A673 (cell line): ENCODE measurements at regions not wholly inside any gene's neighbourhood (a gene's known extent, or its start where the extent isn't known, plus 50 kb on each side); places are given as distances from the start of the nearest gene placed in this dataset.

Experiments
- BruUV-seq: library from RNA; stranded (reverse); fragments of 400-500 nt; replicated peaks from 2 replicates; lab custom pipeline; 2021; lab: Mats Ljungman, UMichigan
- CTCF ChIA-PET: fragments of 300-600 bp; sonication (Branson Sonifier 250); formaldehyde crosslinking; loops from one replicate; lab custom pipeline; 2022; ENCODE audit warnings: antibody characterized with exemption; lab: Charles Lee
- POLR2A ChIA-PET: fragments of 300-600 bp; sonication (Branson Sonifier 250); formaldehyde crosslinking; loops from one replicate; lab custom pipeline; 2022; ENCODE audit warnings: antibody characterized with exemption; ENCODE audit not compliant: low non-redundant PET; lab: Charles Lee
- DNase-seq: peaks from one replicate; pipeline ENCODE4 v3.0.0-alpha.2; 2015; ENCODE audit warnings: low spot score
- H3K27ac ChIP-seq: fragments of 200-600 bp; sonication (generic); 2 replicates; pipeline ENCODE4 v1.5.1; 2016; ENCODE audit warnings: mixed run types, low read depth, mild to moderate bottlenecking, mixed read lengths, antibody characterized with exemption, low read length; ENCODE audit not compliant: poor library complexity, severe bottlenecking
- H3K27me3 ChIP-seq: fragments of 200-600 bp; sonication (generic); replicated peaks from 2 replicates; pipeline ENCODE4 v1.6.1; 2017; ENCODE audit warnings: mixed run types, low read depth, mild to moderate bottlenecking, mixed read lengths, antibody characterized with exemption, low read length; ENCODE audit not compliant: insufficient read depth, poor library complexity
- H3K36me3 ChIP-seq: fragments of 200-600 bp; sonication (generic); 2 replicates; pipeline ENCODE4 v1.6.1; 2016; ENCODE audit warnings: mixed run types, mild to moderate bottlenecking, mixed read lengths, antibody characterized with exemption, low read length; ENCODE audit not compliant: insufficient read depth, poor library complexity, severe bottlenecking
- H3K4me1 ChIP-seq: fragments of 200-600 bp; sonication (generic); 2 replicates; pipeline ENCODE4 v1.6.1; 2017; ENCODE audit warnings: mixed run types, mild to moderate bottlenecking, mixed read lengths, antibody characterized with exemption, low read length; ENCODE audit not compliant: insufficient read depth, poor library complexity, severe bottlenecking
- H3K4me3 ChIP-seq: fragments of 200-600 bp; sonication (generic); 2 replicates; pipeline ENCODE4 v1.5.1; 2016; ENCODE audit warnings: low read depth, mixed run types, mild to moderate bottlenecking, mixed read lengths, low read length; ENCODE audit not compliant: poor library complexity, severe bottlenecking
- H3K9me3 ChIP-seq: fragments of 200-600 bp; sonication (generic); 2 replicates; pipeline ENCODE4 v1.6.1; 2016; ENCODE audit warnings: mixed run types, low read depth, mild to moderate bottlenecking, mixed read lengths, antibody characterized with exemption, low read length; ENCODE audit not compliant: poor library complexity, severe bottlenecking
- EZH2 ChIP-seq: fragments of 200-600 bp; sonication (generic); IDR thresholded peaks from 2 replicates; pipeline ENCODE4 v1.6.1; 2017; ENCODE audit warnings: borderline replicate concordance, low read depth, mild to moderate bottlenecking, mixed read lengths, antibody characterized with exemption, low read length; ENCODE audit not compliant: poor library complexity, severe bottlenecking
- intact Hi-C: fragments of 100-400 bp; cut with micrococcal nuclease; formaldehyde crosslinking; loops from one replicate; pipeline ENCODE4 v1.10.0; 2022; ENCODE audit not compliant: unreplicated experiment
- TF ChIP-seq, protein P1 (sequence below): fragments of 300-800, 200-600 bp; sonication (generic); conservative IDR thresholded peaks from 2 replicates; pipeline ENCODE4 v1.5.1; 2017; ENCODE audit warnings: low read depth, mild to moderate bottlenecking, antibody characterized with exemption, low read length, moderate library complexity, mixed read lengths

GRCh38 chr6:22667855-22668254 lies 98.5 kb downstream of the HDGFL1 start:
- POLR2A ChIA-PET, result no interaction called here
- BruUV-seq, result no TSS peak
- no peak overlapping the region for H3K27ac ChIP-seq
- DNase-seq, result no peak
- CTCF ChIA-PET, result no interaction called here
- H3K4me3 ChIP-seq, result no peak overlapping the region
- no peaks in the 10 kb centered on the region for H3K27me3 ChIP-seq
- H3K9me3 ChIP-seq, result no peaks in the 10 kb centered on the region
- intact Hi-C loops, result no loop called here
- H3K4me1 ChIP-seq, result no peaks in the 10 kb centered on the region
- no peaks in the 10 kb centered on the region for H3K36me3 ChIP-seq
- TF ChIP-seq EZH2, result no peak
- TF ChIP-seq, protein P1, sequence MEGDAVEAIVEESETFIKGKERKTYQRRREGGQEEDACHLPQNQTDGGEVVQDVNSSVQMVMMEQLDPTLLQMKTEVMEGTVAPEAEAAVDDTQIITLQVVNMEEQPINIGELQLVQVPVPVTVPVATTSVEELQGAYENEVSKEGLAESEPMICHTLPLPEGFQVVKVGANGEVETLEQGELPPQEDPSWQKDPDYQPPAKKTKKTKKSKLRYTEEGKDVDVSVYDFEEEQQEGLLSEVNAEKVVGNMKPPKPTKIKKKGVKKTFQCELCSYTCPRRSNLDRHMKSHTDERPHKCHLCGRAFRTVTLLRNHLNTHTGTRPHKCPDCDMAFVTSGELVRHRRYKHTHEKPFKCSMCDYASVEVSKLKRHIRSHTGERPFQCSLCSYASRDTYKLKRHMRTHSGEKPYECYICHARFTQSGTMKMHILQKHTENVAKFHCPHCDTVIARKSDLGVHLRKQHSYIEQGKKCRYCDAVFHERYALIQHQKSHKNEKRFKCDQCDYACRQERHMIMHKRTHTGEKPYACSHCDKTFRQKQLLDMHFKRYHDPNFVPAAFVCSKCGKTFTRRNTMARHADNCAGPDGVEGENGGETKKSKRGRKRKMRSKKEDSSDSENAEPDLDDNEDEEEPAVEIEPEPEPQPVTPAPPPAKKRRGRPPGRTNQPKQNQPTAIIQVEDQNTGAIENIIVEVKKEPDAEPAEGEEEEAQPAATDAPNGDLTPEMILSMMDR, result no peak

- no peaks in the 10 kb centered on the region for H3K36me3 ChIP-seq
- H3K9me3 ChIP-seq, result no peaks in the 10 kb centered on the region
- H3K27me3 ChIP-seq, result no peaks in the 10 kb centered on the region
- ChIA-PET POLR2A (no interaction called here), CTCF (no interaction called here)
- DNase-seq, result no peak
- no peak overlapping the region for H3K4me3 ChIP-seq
- BruUV-seq, result no TSS peak
- H3K27ac ChIP-seq, result no peak overlapping the region
- intact Hi-C loops, result no loop called here
- TF ChIP-seq, protein P1, result no peak
- TF ChIP-seq EZH2, result no peak
- H3K4me1 ChIP-seq, result no peaks in the 10 kb centered on the region
These were observed 98.9 kb downstream of the HDGFL1 start for GRCh38 chr6:22668307-22668706.

DNA sequence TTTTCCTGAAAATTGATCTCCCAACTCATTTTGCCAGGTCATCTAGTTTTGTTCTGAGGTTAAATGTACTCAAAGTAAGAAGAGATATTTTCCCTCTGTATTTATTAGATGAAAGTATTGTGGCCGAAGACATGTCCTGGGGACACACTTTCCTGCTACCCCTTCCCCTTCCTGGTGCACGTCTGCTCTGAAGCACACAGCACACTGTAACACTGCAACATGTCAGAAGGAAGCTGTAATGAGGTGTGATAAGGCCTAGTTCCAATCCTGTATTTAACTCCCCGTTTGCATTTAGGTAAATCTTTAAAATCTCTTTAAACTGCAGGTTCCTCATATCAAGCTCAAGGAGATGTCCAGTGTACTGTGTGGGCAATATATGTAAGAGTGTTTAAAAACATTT lies 99.4 kb downstream of the HDGFL1 start:
- ChIA-PET POLR2A (no interaction called here), CTCF (no interaction called here)
- Histone ChIP-seq H3K27me3 (no peaks in the 10 kb centered on the region), H3K4me3 (no peak overlapping the region), H3K27ac (no peak overlapping the region), H3K4me1 (no peaks in the 10 kb centered on the region), H3K36me3 (no peaks in the 10 kb centered on the region), H3K9me3 (no peaks in the 10 kb centered on the region)
- no TSS peak for BruUV-seq
- DNase-seq, result no peak
- TF ChIP-seq, protein P1, result no peak
- intact Hi-C loops, result no loop called here
